Natural killer cell (primary cell): ENCODE measurements at regions not wholly inside any gene's neighbourhood (a gene's known extent, or its start where the extent isn't known, plus 50 kb on each side); places are given as distances from the start of the nearest gene placed in this dataset.

Source experiments
- ATAC-seq, 3 donors: fragments of 150-1000 bp in 2 of 3; fragments of 200-7000 bp in 1 of 3; cut with Tn5 transposase; 1 replicate in 1 of 3; 2 replicates in 2 of 3; pipeline ENCODE4 v1.10.0; 2021; ENCODE audit warnings: mild to moderate bottlenecking in 2 of 3, moderate library complexity in 2 of 3
- DNase-seq, 2 donors: peaks; one replicate each; pipeline versions ENCODE4 v3.0.0 to v3.0.0-alpha.2; 2013 to 2021; ENCODE audit warnings: mixed read lengths in 1 of 2
- H3K27ac ChIP-seq: one replicate; pipeline ENCODE4 v1.5.1; 2013; ENCODE audit warnings: mild to moderate bottlenecking, low read length
- H3K27me3 ChIP-seq: one replicate; pipeline ENCODE4 v1.6.1; 2013; ENCODE audit warnings: low read length; ENCODE audit not compliant: control insufficient read depth, insufficient read depth
- H3K36me3 ChIP-seq: one replicate; pipeline ENCODE4 v1.6.1; 2013; ENCODE audit warnings: low read length; ENCODE audit not compliant: control insufficient read depth, insufficient read depth
- H3K4me1 ChIP-seq: one replicate; pipeline ENCODE4 v1.6.1; 2013; ENCODE audit warnings: low read length; ENCODE audit not compliant: control insufficient read depth, insufficient read depth
- H3K4me3 ChIP-seq: one replicate; pipeline ENCODE4 v1.5.1; 2013; ENCODE audit warnings: low read length
- H3K9me3 ChIP-seq: one replicate; pipeline ENCODE4 v1.6.1; 2013; ENCODE audit warnings: low read length; ENCODE audit not compliant: control insufficient read depth, insufficient read depth
- H3K27ac Mint-ChIP-seq, 2 donors: one replicate each; pipeline ENCODE4 v1.8.0; 2022; ENCODE audit warnings: mild to moderate bottlenecking in 2 of 2, mixed read lengths in 2 of 2, moderate library complexity in 1 of 2
- H3K27me3 Mint-ChIP-seq, 2 donors: one replicate each; pipeline ENCODE4 v1.8.0; 2022; ENCODE audit warnings: low read depth in 2 of 2, mixed read lengths in 2 of 2
- H3K36me3 Mint-ChIP-seq: one replicate; pipeline ENCODE4 v1.8.0; 2022; ENCODE audit warnings: mixed read lengths
- H3K4me1 Mint-ChIP-seq, 2 donors: one replicate each; pipeline ENCODE4 v1.8.0; 2022; ENCODE audit warnings: mixed read lengths in 2 of 2
- H3K4me3 Mint-ChIP-seq: one replicate; pipeline ENCODE4 v1.8.0; 2022; ENCODE audit warnings: mild to moderate bottlenecking, moderate library complexity, mixed read lengths
- H3K9me3 Mint-ChIP-seq, 2 donors: one replicate each; pipeline ENCODE4 v1.8.0; 2022; ENCODE audit warnings: mixed read lengths in 2 of 2
- WGBS: methylation state at CpG from one replicate; pipeline ENCODE4 v1.1.7; 2013; ENCODE audit warnings: missing lambda C conversion rate; ENCODE audit not compliant: insufficient coverage; 5-methylcytosine and 5-hydroxymethylcytosine counted together
- intact Hi-C: fragments of 100-400 bp; cut with micrococcal nuclease; formaldehyde crosslinking; loops from one replicate; pipeline ENCODE4 v1.14.2; 2022
- TF ChIP-seq, protein P1 (sequence below): fragments of 200-600 bp; IDR thresholded peaks from one replicate; pipeline ENCODE4 v1.8.0; 2022; ENCODE audit warnings: antibody characterized with exemption

DNA sequence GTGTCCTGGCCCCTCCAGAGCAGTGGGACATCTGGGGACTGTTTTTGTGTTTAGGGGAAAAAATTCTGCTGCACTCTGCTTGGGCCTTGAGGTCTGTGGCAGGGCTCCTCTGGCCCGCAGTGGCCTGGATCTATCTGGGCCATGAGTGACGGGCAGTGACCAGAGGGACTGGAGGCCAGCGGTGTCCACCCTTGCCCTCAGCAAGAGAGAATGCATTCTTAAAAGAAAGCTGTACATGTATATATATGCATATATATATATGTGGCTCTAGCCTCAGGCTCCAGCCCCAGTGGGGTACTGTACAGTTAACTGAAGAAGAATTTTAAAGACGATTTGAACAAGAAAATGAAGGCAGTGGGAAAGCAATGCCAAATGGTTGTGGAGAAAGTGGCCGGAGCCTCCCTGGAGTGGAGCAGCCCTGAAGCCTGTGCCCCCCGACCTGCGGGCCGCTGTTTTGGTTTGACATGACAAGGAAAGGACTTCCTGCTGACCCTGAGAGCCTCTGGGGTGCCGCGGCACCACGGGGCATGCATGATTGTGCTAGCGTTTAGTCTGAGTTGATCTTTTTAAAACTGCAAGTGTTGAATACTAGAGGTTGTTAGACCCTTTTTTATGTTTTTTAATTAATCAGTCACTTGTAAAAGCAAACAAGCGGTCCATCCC, 52.2 kb downstream of the PLXNA1 start:
- Mint-ChIP-seq H3K4me3 (no peak overlapping the region), H3K9me3 (no peaks in the 10 kb centered on the region), H3K36me3 (no peaks in the 10 kb centered on the region), H3K27me3 (no peaks in the 10 kb centered on the region), H3K27ac (no peak overlapping the region), H3K4me1 (no peaks in the 10 kb centered on the region)
- Histone ChIP-seq H3K27me3 (no peaks in the 10 kb centered on the region), H3K9me3 (no peaks in the 10 kb centered on the region), H3K4me1 (no peaks in the 10 kb centered on the region), H3K4me3 (no peak overlapping the region), H3K36me3 (no peaks in the 10 kb centered on the region), H3K27ac (no peak overlapping the region)
- 96% methylated on average over 12 of the region's 13 CpGs for WGBS
- DNase-seq, result no peak
- ATAC-seq, result no peak
- TF ChIP-seq, protein P1, sequence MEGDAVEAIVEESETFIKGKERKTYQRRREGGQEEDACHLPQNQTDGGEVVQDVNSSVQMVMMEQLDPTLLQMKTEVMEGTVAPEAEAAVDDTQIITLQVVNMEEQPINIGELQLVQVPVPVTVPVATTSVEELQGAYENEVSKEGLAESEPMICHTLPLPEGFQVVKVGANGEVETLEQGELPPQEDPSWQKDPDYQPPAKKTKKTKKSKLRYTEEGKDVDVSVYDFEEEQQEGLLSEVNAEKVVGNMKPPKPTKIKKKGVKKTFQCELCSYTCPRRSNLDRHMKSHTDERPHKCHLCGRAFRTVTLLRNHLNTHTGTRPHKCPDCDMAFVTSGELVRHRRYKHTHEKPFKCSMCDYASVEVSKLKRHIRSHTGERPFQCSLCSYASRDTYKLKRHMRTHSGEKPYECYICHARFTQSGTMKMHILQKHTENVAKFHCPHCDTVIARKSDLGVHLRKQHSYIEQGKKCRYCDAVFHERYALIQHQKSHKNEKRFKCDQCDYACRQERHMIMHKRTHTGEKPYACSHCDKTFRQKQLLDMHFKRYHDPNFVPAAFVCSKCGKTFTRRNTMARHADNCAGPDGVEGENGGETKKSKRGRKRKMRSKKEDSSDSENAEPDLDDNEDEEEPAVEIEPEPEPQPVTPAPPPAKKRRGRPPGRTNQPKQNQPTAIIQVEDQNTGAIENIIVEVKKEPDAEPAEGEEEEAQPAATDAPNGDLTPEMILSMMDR, result no peak
- intact Hi-C loops, result no loop called here

DNA sequence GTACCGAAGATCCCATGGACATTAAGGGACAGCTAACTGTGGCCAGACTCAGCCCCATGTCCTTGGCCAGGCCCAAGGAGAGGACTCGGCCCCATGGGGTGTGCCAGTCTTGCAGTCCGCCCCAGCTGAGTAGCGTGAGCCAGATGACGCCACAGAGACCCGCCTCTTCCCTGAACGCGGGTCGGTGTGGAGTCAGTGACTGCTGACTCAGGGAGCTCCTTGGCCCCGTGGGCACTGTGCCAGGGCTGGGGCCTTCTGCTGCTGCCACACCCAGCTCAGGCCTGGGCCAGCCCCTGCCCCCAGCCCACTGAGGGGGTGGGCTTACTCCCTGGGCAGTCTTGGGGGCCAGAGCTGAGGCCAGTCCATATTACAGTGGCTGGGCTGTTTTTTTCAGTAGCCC, 52.8 kb downstream of the PLXNA1 start:
- H3K27ac ChIP-seq, result no peak overlapping the region
- DNase-seq (no peak), ATAC-seq (no peak)
- H3K4me1 ChIP-seq, result no peaks in the 10 kb centered on the region
- no peaks in the 10 kb centered on the region for H3K9me3 Mint-ChIP-seq
- no peak overlapping the region for H3K27ac Mint-ChIP-seq
- TF ChIP-seq, protein P1, result no peak
- intact Hi-C loops, result no loop called here
- no peaks in the 10 kb centered on the region for H3K27me3 ChIP-seq
- no peaks in the 10 kb centered on the region for H3K36me3 ChIP-seq
- no peaks in the 10 kb centered on the region for H3K27me3 Mint-ChIP-seq
- no peaks in the 10 kb centered on the region for H3K36me3 Mint-ChIP-seq
- 72% methylated on average over 10 of the region's 10 CpGs for WGBS
- no peaks in the 10 kb centered on the region for H3K4me1 Mint-ChIP-seq
- H3K4me3 ChIP-seq, result no peak overlapping the region
- H3K9me3 ChIP-seq, result no peaks in the 10 kb centered on the region
- no peak overlapping the region for H3K4me3 Mint-ChIP-seq

DNA sequence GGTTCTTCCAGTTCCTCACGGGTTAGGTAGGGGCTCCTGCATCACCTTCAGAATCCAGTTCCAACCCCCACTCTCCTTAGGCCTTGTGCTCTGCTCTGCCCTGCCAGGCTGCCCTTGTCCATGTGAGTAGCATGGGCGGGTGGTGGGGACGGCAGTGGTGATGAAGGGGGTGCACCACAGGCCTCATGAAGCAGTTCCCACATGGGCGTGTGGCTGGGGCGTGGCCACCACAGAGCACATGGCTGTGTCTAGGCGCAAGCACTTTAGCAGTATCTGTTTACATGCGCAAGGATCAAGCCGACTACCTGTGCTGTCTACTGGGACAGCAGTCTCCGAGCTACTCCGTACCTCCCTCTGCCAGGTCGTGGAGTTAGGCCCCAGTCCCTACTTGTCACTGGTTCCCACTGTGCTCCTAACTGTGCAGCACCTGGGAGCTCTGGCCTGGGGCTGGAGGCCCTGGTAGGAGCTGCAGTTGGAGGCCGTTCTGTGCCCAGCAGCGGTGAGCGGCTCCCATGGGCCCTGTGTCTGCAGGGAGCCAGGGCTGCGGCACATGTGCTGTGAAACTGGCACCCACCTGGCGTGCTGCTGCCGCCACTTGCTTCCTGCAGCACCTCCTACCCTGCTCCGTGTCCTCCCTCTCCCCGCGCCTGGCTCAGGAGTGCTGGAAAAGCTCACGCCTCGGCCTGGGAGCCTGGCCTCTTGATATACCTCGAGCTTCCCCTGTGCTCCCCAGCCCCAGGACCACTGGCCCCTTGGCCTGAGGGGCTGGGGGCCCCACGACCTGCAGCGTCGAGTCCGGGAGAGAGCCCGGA, 53.5 kb downstream of the PLXNA1 start:
- intact Hi-C loops, result no loop called here
- 89% methylated on average over 28 of the region's 28 CpGs for whole genome bisulfite sequencing
- Histone ChIP-seq H3K9me3 (no peaks in the 10 kb centered on the region), H3K4me3 (no peak overlapping the region), H3K27me3 (no peaks in the 10 kb centered on the region), H3K27ac (no peak overlapping the region), H3K4me1 (no peaks in the 10 kb centered on the region), H3K36me3 (no peaks in the 10 kb centered on the region)
- Mint-ChIP-seq H3K4me3 (no peak overlapping the region), H3K4me1 (no peaks in the 10 kb centered on the region), H3K9me3 (no peaks in the 10 kb centered on the region), H3K36me3 (no peaks in the 10 kb centered on the region), H3K27me3 (no peaks in the 10 kb centered on the region), H3K27ac (no peak overlapping the region)
- TF ChIP-seq, protein P1, result no peak
- DNase-seq (no peak), ATAC-seq (no peak)
